Stimulated activated CD8-positive, alpha-beta memory T cell treated with anti-CD3 and anti-CD28 coated beads, Interleukin-15, amount 100 ng/mL, for 24 hours (primary cell): ENCODE measurements at regions not wholly inside any gene's neighbourhood (a gene's known extent, or its start where the extent isn't known, plus 50 kb on each side); places are given as distances from the start of the nearest gene placed in this dataset.

Source experiments
- DNase-seq: peaks from one replicate; pipeline ENCODE4 v3.0.0-alpha.2; 2020; ENCODE audit warnings: low read depth

DNA sequence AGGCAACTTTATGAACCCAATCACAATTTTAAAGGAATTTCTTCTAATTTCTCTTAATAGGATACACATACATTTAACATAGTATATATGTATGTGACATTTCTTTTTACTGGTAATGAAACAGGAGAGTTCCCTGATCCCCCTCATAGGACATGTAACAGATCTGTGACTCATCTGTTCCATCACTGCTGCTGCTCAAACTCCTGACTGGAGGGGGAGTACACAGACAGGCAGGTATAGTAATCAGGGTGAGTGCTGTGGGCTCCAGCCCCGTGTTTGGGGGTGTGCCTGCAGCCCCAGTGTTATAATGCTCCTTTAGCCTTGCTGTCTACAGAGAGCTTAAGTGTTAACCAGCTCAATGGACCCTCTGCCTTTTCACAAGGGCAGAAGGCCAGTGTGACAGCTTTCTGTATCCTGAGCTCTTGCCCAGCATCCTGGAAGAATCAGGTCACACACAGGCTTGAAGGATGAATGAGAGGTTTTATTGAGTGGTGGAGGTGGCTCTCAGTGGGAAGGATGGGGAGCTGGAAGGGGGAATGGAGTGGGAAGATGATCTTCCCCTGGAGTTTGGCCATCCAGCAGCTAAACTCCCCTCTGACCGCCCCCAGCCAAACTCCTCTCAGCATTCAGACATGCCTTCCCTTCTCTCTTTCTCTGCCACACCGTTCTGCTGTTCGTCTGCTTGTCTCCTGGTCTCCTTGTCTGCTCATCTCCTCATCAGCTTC lies 161.3 kb downstream of the ZNF608 start:
- DNase-seq = no peak

DNA sequence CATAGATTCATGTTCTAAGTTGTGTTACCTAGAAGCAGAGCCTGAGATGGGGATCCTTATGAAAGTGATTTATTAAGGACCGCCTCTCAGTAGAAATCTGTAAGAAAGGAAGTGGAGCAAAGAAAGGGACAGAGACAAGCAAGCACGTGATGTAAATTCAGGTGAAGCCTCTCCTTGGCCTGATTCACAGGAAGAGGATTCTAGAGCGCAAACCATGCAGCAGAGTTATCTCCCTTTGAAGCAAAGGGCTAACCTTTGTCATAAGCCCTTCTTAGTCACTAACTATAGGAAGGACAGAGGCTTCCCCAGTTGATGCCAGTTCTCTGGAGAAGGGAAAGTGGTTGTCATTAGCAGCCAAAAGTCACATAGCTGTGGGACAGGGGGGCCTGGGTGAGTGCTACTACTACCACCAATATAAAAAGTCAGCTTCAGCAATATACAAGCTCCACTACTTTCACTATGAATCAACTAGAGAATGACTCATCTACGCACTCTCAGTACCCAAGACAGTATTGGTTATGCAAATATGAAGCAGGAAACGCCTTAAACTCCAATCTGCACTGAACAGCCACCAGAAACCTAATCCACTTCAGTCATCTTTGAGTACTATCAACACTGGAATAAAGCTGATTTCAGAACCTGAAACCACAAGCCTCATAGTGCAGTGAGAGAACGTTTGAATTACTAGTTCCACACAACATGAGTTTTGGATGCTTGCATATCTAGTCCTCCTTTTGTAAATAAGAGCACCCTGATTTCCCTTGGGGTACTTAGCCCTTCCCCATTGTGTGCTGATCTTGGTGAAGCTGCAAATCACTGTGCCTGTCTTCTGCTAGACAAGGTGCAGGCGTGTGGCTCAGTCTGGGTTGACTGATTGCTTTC lies 162.7 kb downstream of the ZNF608 start:
- no peak for DNase-seq

DNA sequence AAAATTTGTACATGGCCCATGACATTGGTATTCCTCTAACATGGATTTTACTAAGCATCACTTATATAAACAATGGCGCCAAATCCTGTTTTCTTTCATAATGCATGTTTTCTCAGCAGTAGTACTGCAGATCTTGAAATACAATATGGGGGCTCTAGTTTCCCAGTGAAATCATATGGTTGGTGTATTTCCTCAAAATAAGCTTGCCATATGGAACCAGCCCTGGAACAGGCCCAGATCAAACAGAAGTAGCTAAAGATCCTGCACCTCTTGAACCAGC lies 163.9 kb downstream of the ZNF608 start:
- DNase-seq = no peak

DNA sequence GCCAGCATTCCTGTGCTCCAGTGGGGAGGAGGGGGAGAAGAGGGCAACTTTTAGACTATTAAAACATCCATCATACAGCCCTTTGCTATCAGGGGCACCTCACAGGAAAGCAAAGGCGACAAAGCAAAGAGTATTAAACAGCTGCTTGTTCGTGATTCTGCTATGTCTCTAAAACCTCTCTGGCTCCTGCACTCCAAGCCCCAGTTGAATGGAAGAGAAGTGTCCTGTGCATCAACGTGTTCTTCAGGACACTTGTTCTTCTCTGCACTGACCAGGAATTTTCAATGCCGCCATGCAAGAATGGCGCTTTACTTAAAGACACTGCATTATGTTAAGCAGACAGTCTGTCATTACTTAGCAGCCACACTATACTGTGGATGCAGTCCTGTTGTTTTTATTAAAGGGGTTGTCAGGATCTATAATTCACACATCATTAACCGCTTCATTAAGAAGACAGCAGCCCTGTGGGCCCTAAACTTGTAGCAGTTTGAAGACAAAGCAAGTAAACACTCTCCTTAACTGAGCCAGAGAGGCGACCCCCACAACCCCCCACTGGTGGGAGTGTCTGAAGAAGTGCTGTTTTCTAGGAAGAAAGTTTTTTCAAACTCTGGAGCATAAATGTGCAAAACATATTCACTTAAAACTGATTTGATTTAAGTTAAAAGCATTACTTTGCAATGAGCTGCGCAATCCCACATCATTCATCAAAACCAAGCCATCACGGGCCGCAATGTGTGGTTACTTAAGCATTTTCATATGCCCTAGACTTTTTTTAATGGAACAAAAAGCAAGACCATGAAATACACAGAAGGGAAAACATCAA lies 164.5 kb downstream of the ZNF608 start:
- no peak for DNase-seq

DNA sequence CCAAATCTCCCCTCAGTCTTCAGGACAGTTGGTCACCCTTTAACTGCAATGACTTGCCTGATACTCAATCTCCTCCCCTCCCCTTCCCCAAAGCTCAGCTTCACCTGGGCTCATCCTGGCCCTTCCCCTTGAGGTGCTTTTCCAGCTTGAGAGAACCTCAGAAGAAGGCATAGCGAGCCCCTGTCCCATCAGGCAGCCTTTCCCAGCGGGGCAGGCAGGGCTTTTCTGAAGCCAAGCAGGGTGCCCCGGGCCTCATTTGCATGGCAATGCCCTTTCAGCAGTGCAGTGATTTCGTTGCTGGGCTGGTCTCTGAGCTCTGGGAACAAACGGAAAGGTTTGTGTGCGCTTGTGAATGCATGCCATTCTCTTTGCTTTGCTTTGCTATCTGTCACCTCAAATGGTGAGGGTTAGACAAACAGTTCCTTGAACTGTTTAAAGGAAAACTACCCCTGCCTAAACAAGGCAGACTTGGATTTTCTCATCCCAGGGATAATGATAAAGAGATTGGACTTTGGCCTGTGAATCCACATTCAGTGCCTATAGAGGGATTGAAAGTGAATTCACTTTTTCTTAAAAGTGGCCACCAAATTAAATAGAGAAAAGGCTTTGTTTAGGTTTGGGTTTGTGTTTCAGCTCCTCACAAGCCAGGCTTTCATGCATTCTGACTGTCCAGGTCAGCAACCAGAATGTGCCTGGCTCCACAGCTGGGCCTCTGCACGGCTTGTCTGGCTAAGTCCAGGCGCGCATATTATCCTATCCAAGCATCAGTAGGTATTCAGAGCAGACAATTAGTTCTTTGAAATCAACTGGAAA lies 165.3 kb downstream of the ZNF608 start:
- no peak for DNase-seq

DNA sequence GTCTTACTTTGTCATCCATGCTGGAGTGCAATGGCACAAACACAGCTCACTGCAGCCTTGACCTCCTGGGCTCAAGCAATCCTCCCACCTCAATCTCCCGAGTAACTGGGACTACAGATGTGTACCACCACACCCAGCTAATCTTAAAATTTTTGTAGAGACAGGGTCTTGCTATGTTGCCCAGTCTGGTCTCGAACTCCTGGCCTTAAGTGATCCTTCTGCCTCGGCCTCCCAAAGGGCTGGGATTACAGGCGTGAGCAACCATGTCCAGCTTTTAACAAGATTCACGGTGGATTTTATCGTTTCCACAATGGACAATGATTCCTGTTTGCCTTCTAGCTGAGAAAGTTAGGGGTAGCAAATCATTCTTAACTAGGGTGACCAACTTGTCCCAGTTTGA lies 165.9 kb downstream of the ZNF608 start:
- no peak for DNase-seq

DNA sequence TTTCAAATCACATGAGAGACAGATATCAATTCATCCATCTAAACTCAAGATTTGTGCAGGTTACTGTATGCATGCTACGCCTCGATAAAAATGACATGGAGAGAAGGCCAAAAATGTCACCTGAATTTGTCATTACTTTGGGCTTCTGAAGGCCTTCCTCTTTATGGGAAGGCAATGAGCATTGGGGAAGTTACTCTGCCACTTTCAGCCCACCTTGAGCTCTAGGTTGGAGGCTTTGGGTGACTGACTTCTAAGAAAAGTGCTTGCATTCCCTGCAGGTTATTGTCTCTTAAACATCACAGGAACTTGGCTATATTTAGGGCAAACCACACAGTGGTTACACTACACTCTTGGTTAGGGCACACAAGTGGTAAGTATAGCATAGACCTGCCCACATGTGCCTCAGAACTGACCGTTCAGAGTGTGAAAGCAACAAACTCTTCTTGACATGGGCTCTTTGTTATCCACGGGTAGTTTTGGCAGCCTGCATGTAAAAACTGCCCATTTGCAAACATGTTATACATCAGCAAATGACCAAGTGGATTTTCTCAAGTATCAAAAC lies 169.5 kb downstream of the ZNF608 start:
- DNase-seq = no peak

DNA sequence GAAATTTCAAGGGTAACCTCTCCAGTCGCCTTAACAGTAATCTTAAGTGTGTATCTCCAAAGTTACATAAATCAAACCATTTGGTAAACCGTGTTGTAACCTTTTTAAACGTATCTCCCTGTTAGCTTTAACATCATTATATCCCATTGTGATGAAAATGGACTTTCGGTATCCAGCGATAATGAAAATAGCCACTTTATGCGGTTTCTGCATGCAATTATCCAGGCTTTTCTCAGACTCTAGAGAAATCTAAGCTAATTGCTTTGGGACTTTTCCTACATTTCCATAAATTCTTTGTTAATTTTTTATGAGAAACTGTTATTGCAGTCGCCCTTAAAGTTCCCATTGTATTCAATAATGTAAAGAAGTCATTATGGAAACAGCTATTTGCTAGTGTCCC lies 170.7 kb downstream of the ZNF608 start:
- no peak for DNase-seq

DNA sequence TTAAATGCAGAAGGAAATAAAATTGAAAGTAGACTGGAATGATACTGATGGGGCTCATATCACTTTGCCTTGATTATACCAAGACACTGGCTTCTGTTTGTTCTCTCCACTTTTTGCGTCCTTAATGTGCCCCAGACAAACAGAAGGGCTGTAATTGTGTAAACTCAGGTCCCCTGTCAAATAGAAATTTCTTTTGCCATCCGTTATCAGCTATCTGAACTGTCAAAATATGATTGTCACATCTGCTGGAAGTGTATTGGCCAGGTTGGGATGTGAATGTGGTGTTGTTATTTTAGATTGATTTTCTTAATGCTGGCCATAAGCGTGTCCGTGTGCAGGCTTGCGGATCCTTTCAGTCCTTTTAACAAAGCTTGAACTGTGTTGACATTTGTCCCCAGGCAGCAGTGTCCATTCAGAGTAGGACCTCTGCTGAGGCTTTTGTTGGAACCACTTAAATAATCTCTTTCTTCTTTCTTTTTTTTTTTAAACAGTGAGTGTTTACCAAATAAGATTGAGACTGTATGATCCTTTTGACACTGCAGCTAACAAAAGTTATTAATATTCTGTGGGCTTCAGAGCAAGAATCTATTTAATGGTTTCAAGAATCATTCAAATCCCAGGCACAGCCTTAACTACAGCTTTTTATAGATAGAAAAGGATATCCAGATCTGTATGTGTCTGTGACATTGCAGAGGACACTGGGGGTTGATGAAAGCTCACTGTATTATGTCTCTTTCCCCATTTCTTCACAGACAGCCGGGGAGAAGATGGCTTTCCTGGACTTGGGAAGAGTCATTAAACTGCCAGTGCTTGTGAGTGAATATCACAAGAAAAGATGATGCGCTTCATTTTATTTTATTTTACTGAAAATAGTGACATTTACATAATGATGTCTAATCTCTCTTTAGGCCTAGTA lies 171.7 kb downstream of the ZNF608 start:
- DNase-seq = no peak

DNA sequence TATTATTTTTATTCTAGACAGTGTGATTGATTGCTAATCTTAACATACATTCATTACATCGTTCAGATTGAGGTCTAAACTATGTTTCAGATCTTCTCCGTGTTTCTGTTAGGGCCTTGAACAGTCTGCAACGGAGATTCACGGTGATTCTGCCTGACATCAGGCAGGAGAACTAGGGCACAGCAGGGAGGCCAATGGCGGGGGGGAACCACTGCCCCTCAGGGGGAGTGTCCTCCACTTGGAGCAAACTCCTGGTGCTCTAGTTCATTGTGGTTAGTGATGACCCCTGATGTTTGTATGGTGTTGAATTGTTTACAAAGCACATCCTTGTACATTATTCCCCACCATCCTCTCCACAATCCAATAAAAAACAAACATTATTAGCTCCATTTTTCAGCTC lies 173.5 kb downstream of the ZNF608 start:
- DNase-seq = no peak

DNA sequence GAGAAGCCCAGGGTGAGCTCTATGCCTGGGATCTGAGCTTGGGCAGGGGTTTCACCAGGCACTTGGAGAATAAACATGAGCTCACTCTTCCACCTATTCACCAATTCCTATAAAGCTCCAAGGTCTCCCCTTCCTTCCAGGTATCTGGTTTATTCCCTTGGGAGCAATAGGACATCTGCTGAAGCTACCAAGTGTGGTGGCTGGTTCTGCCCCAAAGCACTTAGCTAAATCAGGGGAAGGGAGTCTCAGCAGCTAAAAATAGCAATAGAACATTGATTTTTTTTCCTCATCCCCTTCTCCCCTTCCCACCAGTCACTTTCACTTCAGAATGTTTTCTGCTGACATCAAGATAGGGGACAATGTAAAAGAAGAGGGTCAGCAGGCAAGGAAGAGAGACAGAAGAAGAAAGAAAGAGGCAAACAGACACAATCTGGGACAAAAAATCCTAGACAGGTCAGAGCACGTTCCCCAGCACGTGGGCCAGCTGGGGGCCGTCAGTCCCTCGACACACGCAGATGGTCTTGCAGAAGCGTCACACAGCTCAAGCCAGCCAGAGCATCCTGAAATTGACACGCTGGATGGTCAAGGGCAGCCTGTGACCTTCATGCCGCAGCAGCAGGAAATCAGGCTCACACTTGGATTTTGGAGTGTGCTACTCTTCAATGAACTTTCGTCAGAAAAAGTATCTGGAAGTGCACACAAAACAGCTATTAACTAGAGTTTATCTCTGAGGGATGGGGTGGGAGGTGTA lies 176.0 kb downstream of the ZNF608 start:
- DNase-seq = no peak

DNA sequence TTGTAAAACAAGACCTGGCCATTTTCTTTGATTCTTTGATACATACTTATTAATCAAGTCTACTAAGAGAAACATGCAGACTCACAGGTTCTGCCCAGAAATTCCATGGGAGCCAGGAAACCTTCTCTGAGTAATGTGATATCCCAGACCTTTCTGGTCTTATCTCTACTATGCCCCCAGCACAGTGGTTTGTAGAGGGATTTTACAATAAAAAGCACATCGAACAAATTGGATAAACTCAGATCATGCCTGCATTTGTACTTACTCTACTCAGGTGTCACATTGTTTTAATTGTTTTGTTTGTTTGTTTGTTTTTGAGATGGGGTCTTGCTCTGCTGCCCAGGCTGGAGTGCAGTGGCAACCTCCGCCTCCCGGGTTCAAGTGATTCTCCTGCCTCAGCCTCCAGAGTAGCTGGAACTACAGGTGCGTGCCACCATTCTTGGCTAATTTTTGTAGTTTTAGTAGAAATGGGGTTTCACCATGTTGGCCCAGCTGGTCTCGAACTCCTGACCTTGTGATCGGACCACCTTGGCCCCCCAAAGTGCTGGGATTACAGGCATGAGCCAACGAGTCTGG lies 179.5 kb downstream of the ZNF608 start:
- DNase-seq = no peak

DNA sequence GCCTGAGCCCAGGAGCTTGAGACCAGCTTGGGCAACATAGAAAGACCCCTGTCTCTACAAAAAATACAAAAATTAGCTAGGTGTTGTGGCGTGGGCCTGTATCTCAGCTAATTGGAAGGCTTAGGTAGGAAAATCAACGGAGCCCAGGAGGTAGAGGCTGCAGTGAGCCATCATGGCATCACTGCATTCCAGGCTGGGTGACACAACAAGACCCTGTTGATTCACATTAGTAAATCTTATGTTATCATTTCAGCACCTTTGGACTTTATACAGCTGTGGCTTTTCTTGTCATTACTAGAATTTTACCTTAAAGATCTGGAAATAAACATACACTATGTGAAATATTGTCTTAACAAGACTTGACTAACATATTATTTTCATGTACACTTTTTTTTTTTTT lies 185.0 kb downstream of the ZNF608 start:
- DNase-seq = no peak

DNA sequence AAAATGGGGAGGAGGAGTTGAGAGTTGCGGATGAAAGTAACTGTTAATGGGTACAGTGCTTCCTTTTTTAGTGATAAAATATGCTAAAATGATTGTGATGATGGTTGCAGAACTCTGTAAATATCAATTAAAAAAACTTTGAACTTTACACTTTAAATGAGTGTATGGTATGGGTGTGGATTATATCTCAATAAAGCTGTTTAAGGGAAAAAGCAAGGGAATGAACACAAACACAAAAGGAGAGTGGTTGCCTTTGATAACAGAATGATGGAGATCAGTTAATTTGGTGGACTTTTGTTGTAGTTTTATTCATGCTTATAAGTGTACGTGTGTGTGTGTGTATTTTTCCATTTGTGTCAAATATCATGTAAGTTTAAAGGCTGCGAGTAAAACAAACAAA lies 186.1 kb downstream of the ZNF608 start:
- no peak for DNase-seq

DNA sequence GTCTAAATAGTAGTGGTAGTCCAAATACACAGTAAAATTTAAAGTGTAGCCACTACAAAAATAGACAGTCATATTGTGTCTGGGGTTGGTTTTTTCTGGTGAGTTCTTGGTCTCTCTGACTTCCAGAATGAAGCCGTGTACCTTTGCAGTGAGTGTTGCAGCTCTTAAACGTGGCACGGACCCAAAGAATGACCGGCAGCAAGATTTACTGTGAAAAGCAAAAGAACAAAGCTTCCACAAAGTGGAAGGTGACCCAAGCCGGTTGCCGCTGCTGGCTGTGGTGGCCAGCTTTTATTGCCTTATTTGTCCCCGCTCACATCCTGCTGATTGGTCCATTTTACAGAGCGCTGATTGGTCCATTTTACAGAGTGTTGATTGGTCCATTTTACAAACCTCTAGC lies 188.7 kb downstream of the ZNF608 start:
- DNase-seq = no peak

DNA sequence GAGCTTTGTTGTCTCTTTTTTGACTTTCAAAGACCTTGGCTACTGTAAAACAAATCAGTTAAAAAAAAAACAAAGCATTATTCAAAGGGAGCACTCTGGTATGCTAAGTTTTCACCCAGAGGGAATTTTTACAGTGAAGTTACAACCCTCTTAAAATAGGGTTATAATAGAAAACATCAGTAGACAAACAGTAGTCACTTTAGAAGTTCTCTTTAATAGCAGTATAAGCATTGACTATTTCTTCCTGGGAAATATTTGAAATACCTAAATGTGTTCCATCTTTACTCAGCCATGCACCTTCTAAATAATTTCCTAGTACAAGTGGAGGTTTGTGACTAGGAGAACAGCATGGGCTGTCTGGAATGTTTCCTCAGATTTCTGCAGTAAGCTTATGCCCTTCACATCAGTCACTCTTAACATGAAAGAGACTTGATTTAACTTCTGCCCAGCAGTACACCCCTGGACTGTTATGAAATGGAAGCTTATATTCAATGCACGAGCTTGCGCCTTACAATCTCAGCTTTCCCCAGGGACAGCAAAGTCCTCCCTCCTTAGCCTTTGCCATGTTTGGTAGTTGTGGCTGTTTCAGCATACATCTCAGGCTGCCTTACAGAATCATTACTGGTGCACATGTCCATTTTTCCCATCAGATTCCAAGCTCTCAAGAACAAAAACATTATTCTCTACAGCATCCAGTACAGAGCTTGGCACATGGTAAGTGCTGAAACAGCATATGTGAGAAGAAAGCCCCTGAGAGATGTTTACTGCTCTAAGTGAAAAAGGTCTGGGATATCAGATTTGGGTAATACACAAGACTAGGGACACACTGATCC lies 191.5 kb downstream of the ZNF608 start:
- no peak for DNase-seq

DNA sequence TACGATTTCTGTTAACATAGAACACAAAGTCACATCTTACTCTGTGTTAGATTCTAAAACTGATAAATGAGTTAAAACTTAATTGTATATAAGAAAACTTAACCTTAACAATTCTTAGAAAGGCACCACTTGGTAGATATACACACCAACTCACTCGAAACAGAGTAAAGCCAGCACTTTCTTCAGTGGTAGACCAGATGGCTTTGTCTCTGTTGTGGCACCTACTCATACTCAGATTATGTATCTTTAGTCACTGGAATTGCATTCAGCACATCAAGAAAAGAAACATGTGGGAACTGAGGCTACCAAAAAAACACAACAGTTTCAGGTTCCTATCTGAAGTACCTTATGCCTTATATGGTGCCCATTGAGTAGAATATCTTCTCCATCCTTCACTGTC lies 192.5 kb downstream of the ZNF608 start:
- DNase-seq = no peak

DNA sequence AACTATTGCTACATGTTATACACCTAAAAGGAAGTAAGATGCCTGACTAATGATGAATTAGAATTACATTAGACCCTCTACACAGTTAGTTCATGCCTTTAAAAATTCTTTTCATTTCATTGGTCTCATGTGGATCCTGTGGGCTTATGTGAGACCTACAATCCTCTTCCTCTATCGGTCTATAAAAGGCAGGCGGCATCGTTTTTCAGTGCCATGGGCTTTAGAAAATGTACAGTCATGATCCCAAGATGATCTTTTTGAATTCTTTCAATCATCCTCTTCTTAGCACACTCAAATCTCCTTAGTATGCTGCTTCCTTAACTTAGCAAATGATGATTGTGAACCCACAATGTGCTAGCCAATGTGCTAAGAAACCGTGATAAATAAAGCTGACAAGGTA lies 193.9 kb downstream of the ZNF608 start:
- no peak for DNase-seq

DNA sequence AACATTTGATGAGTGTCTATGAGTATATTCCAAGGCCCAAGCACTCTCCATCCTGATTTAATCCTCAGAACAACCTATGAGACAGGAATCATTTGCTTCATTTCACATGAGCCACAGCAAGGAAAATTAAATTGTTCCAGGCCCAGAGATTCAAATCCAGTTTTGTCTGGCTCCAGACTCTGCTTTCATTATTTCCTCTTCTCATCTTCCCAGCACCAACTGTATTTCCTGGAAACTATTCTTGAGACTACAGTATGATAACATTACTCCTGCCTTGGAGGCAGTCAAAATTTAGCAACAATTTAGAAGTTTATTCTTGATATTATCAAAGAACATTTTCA lies 194.5 kb downstream of the ZNF608 start:
- no peak for DNase-seq
